Choroid plexus epithelial cell (primary cell): ENCODE measurements at regions not wholly inside any gene's neighbourhood (a gene's known extent, or its start where the extent isn't known, plus 50 kb on each side); places are given as distances from the start of the nearest gene placed in this dataset.

Source experiments
- DNase-seq: peaks from one replicate; pipeline ENCODE4 v3.0.0-alpha.2; 2010; ENCODE audit warnings: low read depth
- H3K4me3 ChIP-seq: 2 replicates; pipeline ENCODE4 v1.5.1; 2011; ENCODE audit warnings: low read depth, mild to moderate bottlenecking, control low read depth, low read length, moderate library complexity
- CTCF ChIP-seq: conservative IDR thresholded peaks from 2 replicates; pipeline ENCODE4 v1.5.1; 2011; ENCODE audit warnings: low read depth, mild to moderate bottlenecking, control low read depth, inconsistent platforms, low read length, moderate library complexity

- no peak for TF ChIP-seq CTCF
- DNase-seq: no peak
- H3K4me3 ChIP-seq: no peak overlapping the region
Measured at GRCh38 chr1:65097076-65097475, 50.9 kb upstream of the AK4 start.
